Smooth muscle cell (in vitro differentiated cells): ENCODE measurements at regions not wholly inside any gene's neighbourhood (a gene's known extent, or its start where the extent isn't known, plus 50 kb on each side); places are given as distances from the start of the nearest gene placed in this dataset.

ENCODE experiments used
- DNase-seq: peaks from one replicate; lab custom pipeline; 2025; ENCODE audit not compliant: unreplicated experiment; lab: John Stamatoyannopoulos, UW
- H2AFZ ChIP-seq: fragments of 200-600 bp; sonication (generic); 2 replicates; pipeline ENCODE4 v1.6.0; 2016; ENCODE audit warnings: antibody characterized with exemption, low read depth, mild to moderate bottlenecking
- H3F3A ChIP-seq: fragments of 200-600 bp; sonication (generic); 2 replicates; pipeline ENCODE4 v1.6.0; 2017; ENCODE audit warnings: antibody characterized with exemption, low read depth
- H3K27ac ChIP-seq: fragments of 200-600 bp; sonication (generic); 2 replicates; pipeline ENCODE4 v1.5.1; 2016; ENCODE audit warnings: low read depth, mild to moderate bottlenecking
- H3K27me3 ChIP-seq: fragments of 200-600 bp; sonication (generic); 2 replicates; pipeline ENCODE4 v1.6.1; 2016; ENCODE audit warnings: low read depth, mild to moderate bottlenecking
- H3K36me3 ChIP-seq: fragments of 200-600 bp; sonication (generic); 2 replicates; pipeline ENCODE4 v1.5.1; 2016; ENCODE audit warnings: low read depth
- H3K4me1 ChIP-seq: fragments of 200-600 bp; sonication (generic); 2 replicates; pipeline ENCODE4 v1.5.1; 2016; ENCODE audit warnings: low read depth
- H3K4me2 ChIP-seq: fragments of 200-600 bp; sonication (generic); 2 replicates; pipeline ENCODE4 v1.6.0; 2016; ENCODE audit warnings: mild to moderate bottlenecking
- H3K4me3 ChIP-seq: fragments of 200-600 bp; sonication (generic); 2 replicates; pipeline ENCODE4 v1.5.1; 2016; ENCODE audit warnings: mild to moderate bottlenecking
- H3K79me2 ChIP-seq: fragments of 200-600 bp; sonication (generic); 2 replicates; pipeline ENCODE4 v1.6.0; 2016; ENCODE audit warnings: low read depth, mild to moderate bottlenecking
- H3K9ac ChIP-seq: fragments of 200-600 bp; sonication (generic); 2 replicates; pipeline ENCODE4 v1.6.0; 2016; ENCODE audit warnings: low read depth
- H3K9me3 ChIP-seq: fragments of 200-600 bp; sonication (generic); replicated peaks from 2 replicates; pipeline ENCODE4 v1.5.1; 2016; ENCODE audit warnings: low read depth
- H4K20me1 ChIP-seq: fragments of 200-600 bp; sonication (generic); 2 replicates; pipeline ENCODE4 v1.6.0; 2016; ENCODE audit warnings: low read depth
- CTCF ChIP-seq: fragments of 200-600 bp; sonication (generic); IDR thresholded peaks from 2 replicates; pipeline ENCODE4 v1.5.1; 2017; ENCODE audit warnings: borderline replicate concordance, mild to moderate bottlenecking, antibody characterized with exemption; ENCODE audit not compliant: insufficient read depth, poor library complexity, severe bottlenecking
- WGBS: methylation state at CpG from one replicate; pipeline ENCODE4 v1.1.7; 2016; ENCODE audit warnings: low lambda C conversion rate; 5-methylcytosine and 5-hydroxymethylcytosine counted together

GRCh38 chr1:37123276-37124115, 89.2 kb upstream of the GRIK3 start:
- 30% methylated on average over 9 of the region's 9 CpGs for WGBS

GRCh38 chr1:37124501-37124900, 90.2 kb upstream of the GRIK3 start:
- no peak overlapping the region for H3K27ac ChIP-seq
- peaks cover 28% of the 10 kb centered on the region for H3K27me3 ChIP-seq
- no peak for DNase-seq
- H2AFZ ChIP-seq = no peak overlapping the region
- H3K4me3 ChIP-seq = no peak overlapping the region
- no peaks in the 10 kb centered on the region for H3K36me3 ChIP-seq
- H3K9ac ChIP-seq = no peak overlapping the region
- TF ChIP-seq CTCF = no peak
- H3K4me2 ChIP-seq = no peak overlapping the region
- no peaks in the 10 kb centered on the region for H3K9me3 ChIP-seq
- H3K4me1 ChIP-seq = peaks cover 10% of the 10 kb centered on the region
- WGBS = 56% methylated on average over 6 of the region's 6 CpGs
- H3K79me2 ChIP-seq = no peaks in the 10 kb centered on the region
- no peaks in the 10 kb centered on the region for H3F3A ChIP-seq
- H4K20me1 ChIP-seq = no peaks in the 10 kb centered on the region

More at GRCh38 chr1:37123276-37124115, 89.2 kb upstream of the GRIK3 start:
- Histone ChIP-seq H3F3A (no peaks in the 10 kb centered on the region), H3K36me3 (no peaks in the 10 kb centered on the region), H2AFZ (no peak overlapping the region), H3K27ac (no peak overlapping the region), H3K4me1 (peaks cover 10% of the 10 kb centered on the region), H3K79me2 (no peaks in the 10 kb centered on the region), H3K4me2 (peak overlapping the region; percentile 39), H4K20me1 (no peaks in the 10 kb centered on the region), H3K9ac (no peak overlapping the region), H3K27me3 (peaks cover 31% of the 10 kb centered on the region), H3K4me3 (no peak overlapping the region), H3K9me3 (no peaks in the 10 kb centered on the region)
- no peak for DNase-seq
- no peak for TF ChIP-seq CTCF

- no peaks in the 10 kb centered on the region for H3K36me3 ChIP-seq
- H2AFZ ChIP-seq = no peak overlapping the region
- TF ChIP-seq CTCF = no peak
- H3K27me3 ChIP-seq = peaks cover 29% of the 10 kb centered on the region
- H3K79me2 ChIP-seq = no peaks in the 10 kb centered on the region
- H3F3A ChIP-seq = no peaks in the 10 kb centered on the region
- H3K9me3 ChIP-seq = no peaks in the 10 kb centered on the region
- no peak for DNase-seq
- H3K4me2 ChIP-seq = no peak overlapping the region
- no peak overlapping the region for H3K4me3 ChIP-seq
- 99% methylated on average over 3 of the region's 3 CpGs for WGBS
- H4K20me1 ChIP-seq = no peaks in the 10 kb centered on the region
- H3K27ac ChIP-seq = no peak overlapping the region
- no peak overlapping the region for H3K9ac ChIP-seq
- peaks cover 10% of the 10 kb centered on the region for H3K4me1 ChIP-seq
Observed at GRCh38 chr1:37125295-37125694, 91.0 kb upstream of the GRIK3 start.
